HCT116 (cell line): ENCODE measurements at regions not wholly inside any gene's neighbourhood (a gene's known extent, or its start where the extent isn't known, plus 50 kb on each side); places are given as distances from the start of the nearest gene placed in this dataset.

Experiments
- ATAC-seq: fragments of 200-7000 bp; cut with Tn5 transposase; 2 replicates; pipeline ENCODE4 v1.9.1; 2020; ENCODE audit warnings: mild to moderate bottlenecking, moderate library complexity
- BruUV-seq: library from RNA; stranded (reverse); fragments of 400-500 nt; replicated peaks from 2 replicates; lab custom pipeline; 2021; lab: Mats Ljungman, UMichigan
- CTCF ChIA-PET: fragments of 300-600 bp; sonication (Branson Sonifier 250); formaldehyde crosslinking; loops from one replicate; lab custom pipeline; 2021; ENCODE audit warnings: antibody characterized with exemption; lab: Charles Lee
- POLR2A ChIA-PET: fragments of 300-600, 350-600 bp; sonication (Branson Sonifier 250); formaldehyde crosslinking; loops from one replicate; lab custom pipeline; 2021; ENCODE audit warnings: antibody characterized with exemption; lab: Charles Lee
- RAD21 ChIA-PET, 2 experiments: fragments of 300-600 bp; sonication (Branson Sonifier 250); formaldehyde crosslinking; loops; one replicate each; lab custom pipeline; 2023; ENCODE audit warnings: low total read pairs in 2 of 2; ENCODE audit not compliant: uncharacterized antibody in 2 of 2, unreplicated experiment in 2 of 2, low non-redundant PET in 1 of 2; lab: Charles Lee
- DNase-seq: peaks from one replicate; pipeline ENCODE4 v3.0.0-alpha.2; 2010; ENCODE audit warnings: low read depth, low spot score
- H2AFZ ChIP-seq: fragments of 200-600 bp; shearing (Covaris generic), sonication (generic); 2 replicates; pipeline ENCODE4 v1.6.1; 2017; ENCODE audit warnings: low read depth, mixed run types, mixed read lengths, antibody characterized with exemption, low read length; ENCODE audit not compliant: poor library complexity, severe bottlenecking
- H3K27ac ChIP-seq: 2 replicates; pipeline ENCODE4 v1.5.1; 2012; ENCODE audit warnings: low read depth, low read length
- H3K27me3 ChIP-seq: fragments of 200-600 bp; sonication (generic); 2 replicates; pipeline ENCODE4 v1.6.1; 2016; ENCODE audit warnings: mixed run types, low read length, mixed read lengths; ENCODE audit not compliant: insufficient read depth
- H3K36me3 ChIP-seq, 2 experiments: fragments of 200-500 bp in 1 of 2; fragments of 200-600 bp in 1 of 2; sonication (Bioruptor generic) in 1 of 2; sonication (generic) in 1 of 2; 2 replicates each; pipeline versions ENCODE4 v1.5.1 to v1.6.1; 2014 to 2016; ENCODE audit warnings: low read length in 2 of 2, inconsistent platforms in 1 of 2, mixed read lengths in 1 of 2, mixed run types in 1 of 2; ENCODE audit not compliant: insufficient read depth in 2 of 2, control insufficient read depth in 1 of 2
- H3K4me1 ChIP-seq, 2 experiments: fragments of 200-600 bp in 1 of 2; sonication (generic) in 1 of 2; 2 replicates each; pipeline versions ENCODE4 v1.5.1 to v1.6.1; 2012 to 2017; ENCODE audit warnings: low read length in 2 of 2, inconsistent platforms in 1 of 2, mild to moderate bottlenecking in 1 of 2, mixed read lengths in 1 of 2, mixed run types in 1 of 2, moderate library complexity in 1 of 2; ENCODE audit not compliant: insufficient read depth in 2 of 2, control insufficient read depth in 1 of 2
- H3K4me2 ChIP-seq: fragments of 200-600 bp; sonication (generic); 2 replicates; pipeline ENCODE4 v1.6.1; 2017; ENCODE audit warnings: mixed run types, low read length, mixed read lengths
- H3K4me3 ChIP-seq, 2 experiments: fragments of 200-600 bp in 1 of 2; sonication (generic) in 1 of 2; replicated peaks in 1 of 2; 2 replicates each; pipeline ENCODE4 v1.5.1; 2011 to 2016; ENCODE audit warnings: low read length in 2 of 2, control low read depth in 1 of 2, low read depth in 1 of 2, mild to moderate bottlenecking in 1 of 2, mixed read lengths in 1 of 2, mixed run types in 1 of 2
- H3K79me2 ChIP-seq: fragments of 200-600 bp; sonication (generic); 2 replicates; pipeline ENCODE4 v1.6.1; 2017; ENCODE audit warnings: mild to moderate bottlenecking, mixed run types, low read length, moderate library complexity, mixed read lengths; ENCODE audit not compliant: insufficient read depth
- H3K9ac ChIP-seq: fragments of 200-600 bp; sonication (generic); 2 replicates; pipeline ENCODE4 v1.6.1; 2016; ENCODE audit warnings: low read length, mixed read lengths
- H3K9me2 ChIP-seq: fragments of 200-600 bp; sonication (generic), shearing (Covaris generic); 2 replicates; pipeline ENCODE4 v1.6.1; 2017; ENCODE audit warnings: mixed run types, mild to moderate bottlenecking, moderate library complexity; ENCODE audit not compliant: insufficient read depth
- H3K9me3 ChIP-seq, 2 experiments: fragments of 200-500 bp in 1 of 2; fragments of 200-600 bp in 1 of 2; sonication (Bioruptor generic) in 1 of 2; sonication (generic) in 1 of 2; 2 replicates each; pipeline ENCODE4 v1.6.1; 2014 to 2017; ENCODE audit warnings: low read length in 2 of 2, mixed read lengths in 2 of 2, inconsistent platforms in 1 of 2, low read depth in 1 of 2, mild to moderate bottlenecking in 1 of 2, mixed run types in 1 of 2, moderate library complexity in 1 of 2; ENCODE audit not compliant: control insufficient read depth in 1 of 2, insufficient read depth in 1 of 2
- H4K20me1 ChIP-seq: fragments of 200-600 bp; sonication (generic), shearing (Covaris generic); 2 replicates; pipeline ENCODE4 v1.6.1; 2017; ENCODE audit warnings: mixed run types, mild to moderate bottlenecking, moderate library complexity; ENCODE audit not compliant: insufficient read depth
- ATF3 ChIP-seq: IDR thresholded peaks from 2 replicates; pipeline ENCODE4 v1.6.1; 2012
- CBX3 ChIP-seq: IDR thresholded peaks from 2 replicates; pipeline ENCODE4 v1.6.1; 2012; ENCODE audit warnings: low read depth
- CEBPB ChIP-seq: IDR thresholded peaks from 2 replicates; pipeline ENCODE4 v1.6.1; 2012; ENCODE audit warnings: low read depth
- CTCF ChIP-seq, 3 experiments: fragments of 200-600 bp in 1 of 3; sonication (generic) in 1 of 3; IDR thresholded peaks in 2 of 3; conservative IDR thresholded peaks in 1 of 3; 2 replicates each; pipeline ENCODE4 v1.5.1; 2012 to 2017; ENCODE audit warnings: low read depth in 2 of 3, low read length in 2 of 3, antibody characterized with exemption in 1 of 3, borderline replicate concordance in 1 of 3, control low read depth in 1 of 3, mild to moderate bottlenecking in 1 of 3, mixed read lengths in 1 of 3, mixed run types in 1 of 3, moderate library complexity in 1 of 3; ENCODE audit not compliant: insufficient read depth in 1 of 3
- EGR1 ChIP-seq: IDR thresholded peaks from 2 replicates; pipeline ENCODE4 v1.6.1; 2012; ENCODE audit warnings: low read depth
- ELF1 ChIP-seq: IDR thresholded peaks from 2 replicates; pipeline ENCODE4 v1.6.1; 2012; ENCODE audit warnings: low read depth, borderline replicate concordance
- EZH2 ChIP-seq: fragments of 200-600 bp; sonication (generic); IDR thresholded peaks from 2 replicates; pipeline ENCODE4 v1.6.1; 2017; ENCODE audit warnings: antibody characterized with exemption, mixed run types
- FOSL1 ChIP-seq: IDR thresholded peaks from 2 replicates; pipeline ENCODE4 v1.6.1; 2012; ENCODE audit warnings: low read depth
- JUND ChIP-seq: IDR thresholded peaks from 2 replicates; pipeline ENCODE4 v1.6.1; 2012
- MAX ChIP-seq: IDR thresholded peaks from 2 replicates; pipeline ENCODE4 v1.6.1; 2012
- RAD21 ChIP-seq: IDR thresholded peaks from 2 replicates; pipeline ENCODE4 v1.6.1; 2012; ENCODE audit warnings: low read depth, mild to moderate bottlenecking
- REST ChIP-seq: IDR thresholded peaks from 2 replicates; pipeline ENCODE4 v1.6.1; 2012; ENCODE audit warnings: low read depth
- SIN3A ChIP-seq: IDR thresholded peaks from 2 replicates; pipeline ENCODE4 v1.6.1; 2012; ENCODE audit warnings: low read depth
- SP1 ChIP-seq: IDR thresholded peaks from 2 replicates; pipeline ENCODE4 v1.6.1; 2012; ENCODE audit warnings: low read depth
- SRF ChIP-seq: IDR thresholded peaks from 2 replicates; pipeline ENCODE4 v1.6.1; 2012; ENCODE audit warnings: low read depth
- TCF7L2 ChIP-seq: IDR thresholded peaks from 2 replicates; pipeline ENCODE4 v1.7.0; 2011; ENCODE audit warnings: borderline replicate concordance, inconsistent platforms; ENCODE audit not compliant: insufficient read depth, insufficient read length; ENCODE audit errors: extremely low read depth
- ZBTB33 ChIP-seq: IDR thresholded peaks from 2 replicates; pipeline ENCODE4 v1.6.1; 2011; ENCODE audit warnings: mild to moderate bottlenecking, low read length, moderate library complexity; ENCODE audit not compliant: insufficient replicate concordance; ENCODE audit errors: extremely low read depth
- ZFX ChIP-seq: fragments of 450-650 bp; IDR thresholded peaks from 2 replicates; pipeline ENCODE4 v1.6.1; 2017
- ZNF274 ChIP-seq: fragments of 200-500 bp; sonication (Bioruptor generic); IDR thresholded peaks from 2 replicates; pipeline ENCODE4 v1.6.1; 2014; ENCODE audit warnings: mild to moderate bottlenecking, low read depth, low read length, inconsistent platforms
- intact Hi-C: fragments of 100-400 bp; cut with micrococcal nuclease; formaldehyde crosslinking; loops from 2 replicates; pipeline ENCODE4 v1.10.0; 2022

GRCh38 chr21:35344582-35344981, 295.5 kb upstream of the RUNX1 start:
- no peak overlapping the region for H3K4me2 ChIP-seq
- H3K27me3 ChIP-seq: no peaks in the 10 kb centered on the region
- TF ChIP-seq SP1: no peak
- TF ChIP-seq ZNF274: no peak
- no peak for TF ChIP-seq TCF7L2
- no peak for TF ChIP-seq CBX3
- TF ChIP-seq SIN3A: no peak
- no peak for TF ChIP-seq FOSL1
- TF ChIP-seq RAD21: no peak
- no peak for TF ChIP-seq CTCF (IDR thresholded peaks at IDR 0.05 in 2 of 3, conservative IDR thresholded peaks at IDR 0.05 in 1 of 3; ENCODE audit: borderline replicate concordance in 1 of 3, insufficient read depth in 1 of 3, low read depth in 2 of 3, low read length in 2 of 3)
- TF ChIP-seq ELF1: no peak
- TF ChIP-seq CEBPB: no peak
- no peak for TF ChIP-seq EGR1
- TF ChIP-seq ATF3: no peak
- TF ChIP-seq JUND: no peak
- no peak for TF ChIP-seq ZBTB33
- no peak for TF ChIP-seq MAX
- no peak for TF ChIP-seq REST
- no peak for TF ChIP-seq EZH2
- no peak for TF ChIP-seq SRF
- no peak for TF ChIP-seq ZFX
- ChIA-PET RAD21 (no interaction called here), POLR2A (no interaction called here), CTCF (no interaction called here)
- DNase-seq: no peak
- peaks cover 0 to 4% of the 10 kb centered on the region in 2 experiments; a peak in 2 of 4 replicates for H3K4me1 ChIP-seq
- H3K4me3 ChIP-seq: no peak overlapping the region
- H3K9me3 ChIP-seq: no peaks in the 10 kb centered on the region
- H4K20me1 ChIP-seq: no peaks in the 10 kb centered on the region
- H2AFZ ChIP-seq: no peak overlapping the region
- ATAC-seq: no peak
- H3K79me2 ChIP-seq: no peaks in the 10 kb centered on the region
- H3K27ac ChIP-seq: no peak overlapping the region
- no TSS peak for BruUV-seq
- intact Hi-C loops: no loop called here
- no peak overlapping the region for H3K9ac ChIP-seq
- no peaks in the 10 kb centered on the region for H3K9me2 ChIP-seq
- H3K36me3 ChIP-seq: no peaks in the 10 kb centered on the region
